KBM-7 (cell line): ENCODE measurements at regions not wholly inside any gene's neighbourhood (a gene's known extent, or its start where the extent isn't known, plus 50 kb on each side); places are given as distances from the start of the nearest gene placed in this dataset.

Experiments
- DNase-seq: peaks from one replicate; pipeline ENCODE4 v3.0.0-alpha.2; 2015
- in situ Hi-C: fragments of 300-500 bp; cut with MboI; formaldehyde crosslinking; loops from 2 replicates; pipeline ENCODE4 v1.14.3; 2020; ENCODE audit warnings: low sequenced_read_pairs, low pct_unique_long_range_greater_than_20kb, mixed read lengths

DNA sequence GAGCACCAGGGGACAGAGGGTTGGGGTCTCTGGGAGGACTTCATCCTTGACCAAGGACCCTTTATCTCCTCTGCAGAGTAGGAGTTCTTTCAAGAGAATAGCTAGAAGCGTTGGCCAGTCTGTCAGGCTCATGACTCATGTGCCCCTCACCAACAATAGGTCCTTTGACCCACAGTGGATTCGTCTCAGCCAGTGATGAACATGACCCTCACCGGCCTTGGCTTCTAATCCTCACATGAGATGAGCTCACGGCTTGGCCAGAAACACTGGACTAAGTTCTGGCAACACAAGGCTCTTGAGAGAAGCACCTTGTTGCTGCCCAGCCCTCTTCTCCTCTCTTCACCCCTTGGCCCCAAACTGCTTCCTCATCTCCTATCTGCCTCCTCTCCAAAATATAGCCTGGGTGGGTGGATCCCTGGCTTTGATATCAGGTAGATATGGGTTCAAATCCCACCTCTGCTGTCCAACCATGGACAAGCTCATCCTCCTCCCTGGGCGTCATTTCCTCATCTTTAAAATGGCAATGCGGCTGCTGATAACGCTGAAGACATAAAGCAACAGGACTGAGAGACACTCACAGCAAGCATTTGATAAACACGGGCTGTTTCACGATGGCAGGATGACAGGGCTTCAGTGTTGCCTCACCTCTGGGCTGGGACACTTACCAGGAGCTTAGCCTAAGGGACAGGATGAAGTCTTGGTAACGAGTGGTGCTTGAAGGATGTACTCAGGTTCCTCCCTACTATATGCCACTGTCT, 446.7 kb upstream of the PROK2 start:
- no peak for DNase-seq
- in situ Hi-C loops, result no loop called here

DNA sequence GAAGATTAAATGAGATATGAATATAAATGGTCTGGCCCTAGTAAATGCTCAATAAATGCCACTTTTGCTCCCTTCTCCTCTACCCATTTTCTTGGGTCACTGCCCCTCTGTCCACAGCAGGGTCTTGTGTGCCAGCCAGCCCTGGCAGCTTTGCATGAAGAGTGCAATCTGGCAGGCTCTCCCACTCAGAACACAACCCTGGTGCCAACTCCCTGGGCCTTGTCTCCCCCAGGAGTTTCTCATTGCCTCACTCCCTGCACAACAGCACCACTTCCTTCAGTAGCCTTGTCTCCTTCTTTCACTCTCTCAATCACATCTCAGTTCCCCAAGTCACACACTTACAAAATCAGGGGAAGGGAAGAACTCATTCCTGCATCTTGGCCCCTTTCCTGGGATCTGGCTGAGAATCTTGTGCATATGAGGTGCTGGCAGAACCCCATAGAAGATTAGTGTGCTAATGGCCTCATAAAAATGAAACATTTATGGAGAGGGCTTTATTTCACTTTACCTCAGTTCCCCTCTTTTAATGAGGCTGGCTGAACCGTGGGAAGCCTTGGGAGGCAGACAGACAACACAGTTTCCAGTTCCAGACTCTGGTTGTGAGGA, 445.9 kb upstream of the PROK2 start:
- in situ Hi-C loops, result no loop called here
- no peak for DNase-seq

DNA sequence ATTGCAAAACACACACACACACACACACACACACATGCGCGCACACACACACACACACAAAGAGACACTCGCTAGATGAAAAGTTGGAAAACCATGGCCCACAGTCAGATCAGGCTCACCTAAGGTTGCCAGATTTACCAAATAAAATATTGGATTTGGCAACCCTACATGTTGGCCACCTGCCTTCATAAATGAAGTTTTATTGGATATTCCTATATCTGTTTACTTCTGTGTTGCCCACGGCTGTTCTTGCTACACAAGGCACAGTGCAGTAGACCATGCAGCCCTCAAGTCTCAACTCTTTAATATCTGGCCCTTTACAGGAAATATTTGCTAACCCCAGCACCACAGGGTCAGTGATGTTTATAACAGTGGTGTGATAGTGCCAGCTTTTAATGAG, 445.0 kb upstream of the PROK2 start:
- in situ Hi-C loops, result no loop called here
- DNase-seq, result no peak

DNA sequence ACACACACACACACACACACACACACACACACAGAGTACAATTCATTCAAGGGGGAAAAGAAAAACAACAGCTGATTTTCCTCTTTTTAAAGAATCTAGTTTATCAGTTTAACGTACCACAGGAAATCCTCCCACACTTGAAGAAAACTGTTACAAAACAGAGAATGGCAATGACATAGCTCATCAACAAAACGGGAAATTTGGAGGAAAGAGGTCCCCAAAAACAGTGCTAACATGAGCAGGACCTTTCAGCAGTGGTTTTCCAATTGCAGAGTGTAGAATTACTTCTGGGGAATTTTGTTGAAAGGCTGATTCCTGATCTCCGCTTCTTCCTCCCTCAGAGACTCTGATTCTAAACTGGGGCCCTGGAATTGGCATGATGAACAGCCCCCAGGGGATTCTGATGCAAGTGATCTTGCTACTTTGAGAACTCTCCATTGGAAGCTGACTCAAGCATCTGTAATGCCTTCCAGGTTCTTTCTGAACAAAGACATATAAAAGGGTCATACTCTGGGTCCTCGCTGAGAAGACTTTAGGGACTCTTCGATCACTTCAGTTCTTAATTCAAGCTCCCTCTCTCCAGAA, 442.6 kb upstream of the PROK2 start:
- in situ Hi-C loops, result no loop called here
- DNase-seq, result peak; percentile 8

DNA sequence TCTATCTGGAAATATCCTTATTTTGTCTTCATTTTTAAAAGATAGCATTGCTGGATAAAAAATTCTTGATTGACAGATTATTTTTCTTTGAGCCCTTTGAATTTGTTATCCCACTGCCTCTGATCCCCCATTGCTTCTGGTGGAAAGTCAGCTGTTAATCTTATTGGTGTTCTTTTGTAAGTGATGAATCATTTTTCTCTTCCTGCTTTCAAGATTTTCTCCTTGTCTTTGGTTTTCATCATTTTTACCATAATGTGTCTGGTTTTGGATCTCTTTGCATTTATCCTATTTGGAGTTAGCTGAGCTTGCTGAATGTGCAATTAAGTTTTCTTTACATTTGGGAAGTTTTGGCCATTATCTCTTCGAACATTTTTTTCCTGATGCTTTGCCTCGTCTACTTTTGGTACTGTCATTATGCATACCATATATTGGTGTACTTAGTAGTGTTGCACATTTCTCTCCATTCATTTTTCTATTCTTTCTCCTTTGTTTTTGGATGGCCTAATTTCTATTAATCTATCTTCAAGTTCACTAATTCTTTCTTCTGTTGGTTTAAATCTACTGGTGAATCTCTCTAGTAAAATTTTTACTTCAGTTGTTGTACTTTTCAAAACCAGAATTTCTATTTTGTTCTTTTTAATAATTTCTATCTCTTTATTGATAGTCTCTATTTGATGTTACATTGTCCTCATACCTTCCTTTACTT, 440.0 kb upstream of the PROK2 start:
- in situ Hi-C loops, result no loop called here
- peak; percentile 20 for DNase-seq

DNA sequence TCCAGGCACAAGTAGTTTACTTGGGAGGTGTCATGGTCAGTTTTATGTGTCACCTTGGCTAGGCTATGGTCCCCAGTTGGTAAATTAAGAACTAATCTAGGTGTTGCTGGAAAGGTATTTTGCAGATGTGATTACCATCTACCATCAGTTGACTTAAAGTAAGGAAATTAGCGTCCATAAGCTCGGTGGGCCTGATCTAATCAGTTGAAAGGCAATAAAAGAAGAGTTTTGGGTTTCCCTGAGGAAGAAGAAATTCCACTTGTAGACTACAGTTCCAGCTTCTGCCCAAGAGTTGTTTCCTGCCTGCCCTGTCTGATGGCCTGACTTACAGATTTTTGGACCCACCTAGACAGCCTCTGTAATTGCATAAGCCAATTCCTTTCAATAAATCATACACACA, 438.7 kb upstream of the PROK2 start:
- in situ Hi-C loops, result no loop called here
- DNase-seq, result no peak

DNA sequence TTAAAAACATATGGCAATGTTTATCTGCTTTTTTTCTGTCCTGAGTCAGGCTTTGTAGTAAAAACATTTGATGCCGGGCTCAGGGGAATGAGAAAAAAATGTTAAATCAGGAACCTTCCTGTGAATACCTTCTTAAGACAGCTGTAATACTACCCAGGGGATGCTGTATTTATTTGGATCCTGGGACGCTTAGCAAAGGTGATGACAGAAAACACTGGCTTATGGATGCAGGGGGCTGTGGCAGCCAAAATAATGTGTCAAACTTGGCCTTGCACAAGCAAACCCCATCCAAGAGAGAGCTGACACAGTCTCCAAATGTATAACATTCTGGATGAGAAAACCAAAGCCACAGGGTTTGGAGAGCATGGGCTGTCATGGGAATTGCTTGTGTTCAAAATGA, 438.2 kb upstream of the PROK2 start:
- in situ Hi-C loops, result no loop called here
- no peak for DNase-seq

DNA sequence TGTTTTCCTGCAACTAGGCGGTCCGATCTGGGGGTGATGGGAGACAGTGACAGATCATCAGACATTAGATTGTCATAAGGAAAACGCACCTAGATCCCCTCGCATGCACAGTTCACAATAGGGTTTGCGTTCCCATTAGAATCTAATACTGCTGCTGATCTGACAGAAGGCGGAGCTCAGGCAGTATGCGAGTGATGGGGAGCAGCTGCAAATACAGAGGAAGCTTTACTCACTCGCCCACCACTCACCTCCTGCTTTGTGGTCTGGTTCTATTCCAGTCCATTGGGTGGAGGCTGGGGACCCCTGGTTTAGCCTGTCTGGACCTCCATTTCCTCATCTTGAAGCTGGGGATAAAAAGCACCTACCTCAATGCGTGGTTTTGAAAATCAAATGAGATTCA, 437.5 kb upstream of the PROK2 start:
- no peak for DNase-seq
- in situ Hi-C loops, result no loop called here

DNA sequence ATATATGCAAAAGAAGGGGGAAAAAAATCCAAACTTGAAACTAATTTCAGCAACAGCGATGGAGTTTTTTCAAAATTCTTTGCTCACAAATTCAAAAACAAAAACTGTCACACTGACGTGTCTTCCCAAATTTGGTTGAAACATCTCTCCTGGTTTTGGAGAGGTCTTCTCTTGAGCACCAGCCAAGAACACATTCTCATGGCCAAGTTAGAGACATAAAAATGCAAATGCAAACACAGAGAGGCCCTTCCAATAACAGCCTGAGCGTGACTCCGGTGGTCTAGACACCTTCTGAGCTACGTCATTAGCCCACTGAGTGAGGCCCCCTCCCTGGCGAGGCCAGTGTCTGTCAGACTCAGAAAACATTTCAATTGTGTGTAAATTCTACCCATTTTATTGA, 436.0 kb upstream of the PROK2 start:
- in situ Hi-C loops, result no loop called here
- no peak for DNase-seq

DNA sequence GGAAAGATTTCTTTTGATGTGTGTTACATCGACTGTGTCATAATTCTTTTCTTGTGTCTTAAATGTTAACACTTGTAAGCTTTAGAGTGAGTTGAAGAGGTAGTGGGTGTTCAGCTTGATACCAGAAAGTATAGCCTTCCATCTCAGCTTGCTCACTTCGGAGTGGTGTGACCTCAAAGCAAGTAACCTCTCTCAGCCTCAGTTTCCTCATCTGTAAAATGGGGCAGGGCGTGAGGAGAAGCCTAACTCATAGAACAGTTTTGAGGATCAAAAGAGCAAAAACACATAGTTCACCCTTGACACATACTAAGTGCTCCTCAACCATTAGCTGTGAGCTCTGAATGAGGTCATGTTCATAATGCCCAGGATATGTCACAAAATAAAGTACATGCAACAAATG, 434.8 kb upstream of the PROK2 start:
- in situ Hi-C loops, result no loop called here
- no peak for DNase-seq

DNA sequence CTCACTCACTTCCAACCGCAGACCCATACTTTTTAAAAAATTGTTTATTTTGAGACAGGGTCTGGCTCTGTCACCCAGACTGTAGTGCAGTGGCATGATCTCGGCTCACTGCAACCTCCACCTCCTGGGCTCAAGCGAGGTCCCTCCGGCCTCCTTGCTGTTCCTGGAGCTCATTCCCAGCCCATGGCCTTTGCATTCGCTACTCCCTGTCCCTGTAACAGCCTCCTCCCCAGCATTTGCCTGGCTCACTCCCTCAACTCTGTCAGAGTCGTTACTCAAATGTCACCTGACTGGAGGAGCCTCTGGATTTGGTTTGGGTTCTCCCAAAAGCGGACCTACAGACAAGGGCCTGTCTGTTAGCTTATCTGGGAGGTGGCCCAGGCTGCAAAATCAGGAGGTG, 432.6 kb upstream of the PROK2 start:
- DNase-seq, result no peak
- in situ Hi-C loops, result no loop called here

DNA sequence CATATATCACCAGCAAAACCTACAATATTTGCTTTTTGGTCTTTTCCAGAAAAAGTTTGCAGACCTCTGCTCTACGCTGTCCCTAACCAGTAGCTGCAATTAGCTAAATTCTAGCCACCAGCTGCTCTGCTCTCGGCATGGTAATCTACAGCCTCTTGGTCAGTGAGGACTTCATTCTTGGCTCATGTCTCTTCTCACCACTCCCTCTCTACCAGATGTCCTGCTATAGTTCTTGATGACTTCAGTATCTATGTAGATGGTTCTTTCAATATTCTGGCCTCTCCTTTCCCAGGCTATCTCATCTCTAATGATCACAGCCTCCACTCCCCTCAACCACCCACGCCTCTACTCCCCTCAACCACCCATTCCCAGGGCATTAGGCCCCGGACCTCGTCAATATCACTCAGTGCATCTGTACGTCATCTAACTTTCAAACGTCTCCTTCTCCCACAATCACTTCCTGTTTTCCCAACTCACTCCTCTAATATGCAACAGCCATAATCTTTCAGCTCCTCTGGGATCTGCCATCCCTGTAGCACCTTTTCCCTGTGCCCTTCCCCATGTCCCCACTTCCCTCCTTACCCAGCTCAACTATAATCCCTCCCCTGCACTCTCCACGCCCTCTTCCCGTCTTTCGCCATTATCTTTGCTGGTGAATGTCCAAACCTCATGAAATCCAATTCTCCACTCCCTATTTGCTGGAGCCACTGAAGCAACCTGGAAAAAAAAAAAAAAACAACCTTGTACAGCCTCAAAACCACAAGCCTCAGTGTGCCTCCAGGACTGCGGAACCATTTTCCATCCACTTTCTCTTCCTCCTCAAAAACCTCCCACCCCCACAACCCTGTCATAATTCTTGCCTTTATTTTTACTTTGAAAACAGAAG, 429.4 kb upstream of the PROK2 start:
- in situ Hi-C loops, result no loop called here
- peak; percentile 45 for DNase-seq

DNA sequence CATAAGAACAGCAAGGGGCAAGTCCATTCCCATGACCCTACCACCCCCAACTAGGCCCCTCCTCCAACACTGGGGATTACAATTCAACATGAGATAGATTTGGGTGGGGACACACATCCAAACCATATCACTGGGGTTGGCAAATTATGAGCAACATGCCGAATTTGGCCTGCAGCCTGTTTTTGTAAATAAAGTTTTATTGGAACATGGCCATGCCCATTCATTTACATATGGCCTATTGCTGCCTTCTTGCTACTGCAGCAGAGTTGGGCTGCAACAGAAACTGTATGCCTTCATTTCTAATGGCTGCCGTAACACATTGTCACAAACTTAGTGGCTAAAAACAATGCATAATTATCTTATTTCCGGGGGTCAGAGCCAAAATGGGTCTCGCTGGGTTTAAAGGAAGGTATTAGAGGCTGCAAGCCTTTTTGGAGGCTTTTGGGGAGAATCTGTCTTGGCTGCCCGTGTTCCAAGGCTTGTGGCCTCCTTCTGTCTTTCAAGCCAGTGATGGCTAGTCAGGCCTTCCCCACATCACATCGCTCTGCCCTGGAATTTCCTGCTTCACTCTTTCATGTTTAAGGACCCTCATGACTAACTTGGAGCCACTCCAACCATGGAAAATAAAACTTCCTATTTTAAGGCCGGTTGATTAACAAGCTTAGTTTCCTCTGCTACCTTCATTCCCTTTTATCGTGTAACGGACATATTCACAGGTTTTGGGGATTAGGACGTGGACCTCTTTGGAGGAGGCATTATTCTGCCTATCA, 428.5 kb upstream of the PROK2 start:
- DNase-seq, result no peak
- in situ Hi-C loops, result no loop called here

DNA sequence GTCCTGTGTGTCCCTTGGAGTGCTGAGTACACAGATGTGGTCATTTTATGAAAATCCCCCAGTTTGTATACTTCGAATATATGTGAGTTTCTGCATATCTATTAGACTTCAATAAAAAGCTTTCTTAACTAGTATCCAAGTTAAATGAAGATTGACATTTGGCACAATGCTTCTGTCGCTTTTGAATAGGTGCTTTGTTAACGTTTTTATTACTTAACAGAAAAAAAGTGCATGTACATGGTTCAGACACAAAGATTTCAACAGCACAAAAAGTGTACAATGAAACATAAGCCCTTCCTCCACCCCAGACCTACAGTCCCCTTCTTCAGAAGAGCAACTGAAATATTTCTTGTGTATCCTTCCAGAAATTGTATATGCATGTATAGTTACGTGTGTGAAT, 427.4 kb upstream of the PROK2 start:
- DNase-seq, result no peak
- in situ Hi-C loops, result no loop called here

DNA sequence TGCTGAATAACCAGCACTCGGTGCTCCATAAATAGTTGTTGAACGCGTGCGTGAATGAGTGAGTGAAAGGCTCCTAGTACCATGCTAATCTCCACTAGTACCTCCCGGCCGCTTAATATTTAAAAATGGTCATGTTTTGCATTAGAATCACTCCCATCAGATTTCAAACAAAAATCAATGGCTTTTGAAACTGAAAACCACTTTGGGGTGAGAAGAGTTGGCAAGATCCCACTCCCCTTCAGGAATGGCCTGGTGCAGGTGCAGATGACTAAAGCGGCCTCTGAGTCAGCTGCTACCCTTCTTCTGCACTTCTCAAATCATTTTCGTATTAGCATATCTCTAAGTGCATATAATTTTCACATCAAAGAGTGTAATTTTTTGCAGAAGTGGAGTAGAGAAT, 425.3 kb upstream of the PROK2 start:
- in situ Hi-C loops, result no loop called here
- no peak for DNase-seq

DNA sequence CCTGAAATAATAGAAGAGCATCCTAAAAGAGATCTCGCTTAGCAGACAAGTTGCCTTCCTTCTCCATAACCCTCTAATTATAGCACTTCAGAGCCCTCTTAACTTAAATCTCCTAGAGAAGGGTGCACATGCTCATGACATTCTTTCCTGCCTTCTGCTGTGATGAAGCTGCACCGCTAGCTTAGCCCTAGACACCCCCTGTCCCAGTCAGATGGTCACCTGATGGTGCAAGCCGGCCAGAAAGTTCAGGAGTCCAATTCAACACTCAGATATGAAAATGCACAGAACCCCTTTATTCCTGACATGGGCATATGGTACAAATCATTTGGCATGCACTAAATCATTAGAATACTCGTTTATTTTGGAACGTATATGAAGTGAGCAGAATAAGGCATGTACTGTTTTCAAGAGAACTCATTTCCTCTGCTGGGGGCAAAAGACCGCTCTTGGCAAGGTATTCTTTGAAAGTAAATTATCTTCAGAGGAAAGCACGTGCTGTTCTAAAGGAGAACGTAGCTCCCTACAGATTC, 420.4 kb upstream of the PROK2 start:
- no peak for DNase-seq
- in situ Hi-C loops, result no loop called here

DNA sequence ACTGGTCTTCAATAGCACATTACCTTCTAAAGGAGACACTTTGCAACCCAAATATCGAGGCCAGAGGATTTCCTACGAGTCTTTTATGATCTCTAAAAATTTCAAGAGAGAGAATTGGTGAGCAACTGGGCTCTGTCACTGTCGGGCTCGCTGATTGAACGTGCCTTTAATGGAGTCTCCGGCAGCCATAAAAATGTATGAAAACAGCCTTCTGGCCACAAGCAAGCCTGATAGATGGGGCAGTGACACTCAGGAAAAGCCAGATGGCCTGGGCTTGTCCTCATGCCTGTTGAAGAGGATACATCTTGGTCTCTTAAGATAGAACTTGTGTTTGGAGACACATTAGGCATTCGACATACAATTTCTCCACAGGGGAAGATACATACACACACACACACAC, 419.5 kb upstream of the PROK2 start:
- DNase-seq, result no peak
- in situ Hi-C loops, result no loop called here

DNA sequence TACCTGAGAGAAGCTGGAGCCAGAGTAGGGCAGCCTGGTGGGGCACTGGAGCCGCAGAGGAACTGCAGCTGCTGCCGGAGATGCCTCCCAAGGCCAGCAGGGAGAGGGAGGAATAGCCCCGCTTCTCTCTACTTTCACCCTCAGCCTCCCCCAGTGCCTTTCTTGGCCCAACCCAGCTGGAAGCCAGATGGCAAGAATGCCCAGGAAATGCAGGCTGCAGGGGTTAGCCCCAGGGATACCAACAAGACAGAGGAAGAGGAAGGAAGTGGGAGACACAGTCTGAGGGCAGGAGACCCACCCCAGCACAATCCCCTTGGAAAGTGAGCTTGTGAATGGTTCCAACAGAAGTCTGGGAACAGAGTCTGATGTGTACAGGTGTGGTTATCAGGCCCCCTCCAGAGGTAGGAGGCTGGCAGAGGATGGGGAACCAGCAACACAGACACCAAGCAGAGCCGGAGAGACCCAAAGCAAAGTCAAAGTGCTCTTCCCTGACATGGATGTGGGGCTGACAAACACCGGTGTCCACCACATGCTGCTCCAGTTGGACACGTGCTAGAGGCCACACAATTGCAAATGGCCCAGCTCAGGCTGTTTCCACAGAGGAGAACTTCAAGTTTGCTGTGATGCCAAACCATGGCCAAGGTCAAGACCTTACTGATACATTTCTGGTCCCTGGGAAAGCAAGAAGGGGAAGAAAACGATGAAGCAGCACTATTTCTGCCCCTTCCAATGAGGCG, 418.8 kb upstream of the PROK2 start:
- no peak for DNase-seq
- in situ Hi-C loops, result no loop called here
